ENCODE measurements at regions not wholly inside any gene's neighbourhood (a gene's known extent, or its start where the extent isn't known, plus 50 kb on each side); places are given as distances from the start of the nearest gene placed in this dataset.

DNA sequence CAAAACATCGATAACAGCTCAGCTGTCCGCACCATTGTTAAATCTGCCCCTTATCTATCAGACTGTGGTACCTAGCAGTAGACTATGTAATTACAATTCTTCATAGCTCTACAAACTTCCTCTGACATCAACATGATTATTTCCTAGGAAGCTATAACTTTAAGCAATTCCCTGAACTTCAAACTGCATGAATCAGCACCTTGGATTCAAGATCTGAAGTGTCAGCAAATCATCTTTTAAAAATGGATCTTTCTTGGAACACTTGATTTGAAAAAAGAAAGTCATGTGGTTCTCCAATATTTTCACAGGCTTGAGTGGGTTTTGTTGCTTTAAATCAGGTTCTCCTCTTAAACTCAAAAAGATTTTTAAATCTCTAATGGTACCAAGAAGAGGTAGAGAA is 680.7 kb upstream of the LMCD1 start:
- H3K36me3 ChIP-seq (ENCODE audit: insufficient read depth, low read length), result no peaks in the 10 kb centered on the region
- peaks cover 13% of the 10 kb centered on the region for H3K36me3 Mint-ChIP-seq (ENCODE audit: low read depth)
- no peaks in the 10 kb centered on the region for H3K4me1 Mint-ChIP-seq (ENCODE audit: low read depth)
- no peak overlapping the region for H3K4me3 Mint-ChIP-seq
- TF ChIP-seq, protein P1, sequence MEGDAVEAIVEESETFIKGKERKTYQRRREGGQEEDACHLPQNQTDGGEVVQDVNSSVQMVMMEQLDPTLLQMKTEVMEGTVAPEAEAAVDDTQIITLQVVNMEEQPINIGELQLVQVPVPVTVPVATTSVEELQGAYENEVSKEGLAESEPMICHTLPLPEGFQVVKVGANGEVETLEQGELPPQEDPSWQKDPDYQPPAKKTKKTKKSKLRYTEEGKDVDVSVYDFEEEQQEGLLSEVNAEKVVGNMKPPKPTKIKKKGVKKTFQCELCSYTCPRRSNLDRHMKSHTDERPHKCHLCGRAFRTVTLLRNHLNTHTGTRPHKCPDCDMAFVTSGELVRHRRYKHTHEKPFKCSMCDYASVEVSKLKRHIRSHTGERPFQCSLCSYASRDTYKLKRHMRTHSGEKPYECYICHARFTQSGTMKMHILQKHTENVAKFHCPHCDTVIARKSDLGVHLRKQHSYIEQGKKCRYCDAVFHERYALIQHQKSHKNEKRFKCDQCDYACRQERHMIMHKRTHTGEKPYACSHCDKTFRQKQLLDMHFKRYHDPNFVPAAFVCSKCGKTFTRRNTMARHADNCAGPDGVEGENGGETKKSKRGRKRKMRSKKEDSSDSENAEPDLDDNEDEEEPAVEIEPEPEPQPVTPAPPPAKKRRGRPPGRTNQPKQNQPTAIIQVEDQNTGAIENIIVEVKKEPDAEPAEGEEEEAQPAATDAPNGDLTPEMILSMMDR (IDR thresholded peaks at IDR 0.05), result no peak
- no peak overlapping the region for H3K4me3 ChIP-seq (ENCODE audit: low read length)
- no peak for DNase-seq
- peaks cover 22% of the 10 kb centered on the region for H3K9me3 Mint-ChIP-seq
- no peak for ATAC-seq (ENCODE audit: poor library complexity)
- CTCF ChIA-PET, result no interaction called here
- H3K27me3 ChIP-seq (ENCODE audit: control insufficient read depth in 1 of 2, insufficient read depth in 2 of 2, low read length in 2 of 2), result no peaks in the 10 kb centered on the region
- POLR2A ChIA-PET, result no interaction called here
- H3K4me1 ChIP-seq (ENCODE audit: insufficient read depth, low read length), result no peaks in the 10 kb centered on the region
- H3K27ac Mint-ChIP-seq, result no peak overlapping the region
- intact Hi-C loops (cut with DNase I, micrococcal nuclease), result no loop called here
- H3K27ac ChIP-seq (ENCODE audit: low read depth in 1 of 2, low read length in 2 of 2), result no peak overlapping the region
- H3K9me3 ChIP-seq (ENCODE audit: control insufficient read depth in 1 of 2, insufficient read depth in 1 of 2, low read length in 2 of 2), result peaks cover 17 to 18% of the 10 kb centered on the region in 2 experiments
- no peaks in the 10 kb centered on the region for H3K27me3 Mint-ChIP-seq

DNA sequence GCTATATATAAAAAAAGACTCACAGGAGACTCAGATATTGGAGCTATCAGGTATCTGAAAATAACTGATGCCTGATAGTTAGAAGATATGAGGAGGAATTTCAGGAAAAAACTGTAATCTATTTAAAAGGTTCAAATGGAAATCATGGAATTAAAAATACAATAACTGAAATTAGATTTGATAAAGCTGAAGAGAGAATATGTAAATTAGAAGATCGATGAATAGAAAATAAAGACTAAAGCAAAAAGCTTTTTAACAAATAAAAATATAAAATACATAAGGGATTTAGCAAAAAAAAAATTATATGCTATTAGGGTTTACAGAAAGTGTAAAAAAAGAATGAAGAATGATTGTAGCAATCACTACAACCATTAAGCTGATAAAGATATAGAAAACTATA is 679.8 kb upstream of the LMCD1 start:
- Histone ChIP-seq H3K27ac (ENCODE audit: low read depth in 1 of 2, low read length in 2 of 2) (no peak overlapping the region), H3K4me3 (ENCODE audit: low read length) (no peak overlapping the region), H3K9me3 (ENCODE audit: control insufficient read depth in 1 of 2, insufficient read depth in 1 of 2, low read length in 2 of 2) (peaks cover 18 to 20% of the 10 kb centered on the region in 2 experiments), H3K36me3 (ENCODE audit: insufficient read depth, low read length) (no peaks in the 10 kb centered on the region), H3K27me3 (ENCODE audit: control insufficient read depth in 1 of 2, insufficient read depth in 2 of 2, low read length in 2 of 2) (no peaks in the 10 kb centered on the region), H3K4me1 (ENCODE audit: insufficient read depth, low read length) (no peaks in the 10 kb centered on the region)
- Mint-ChIP-seq H3K9me3 (peaks cover 27% of the 10 kb centered on the region), H3K4me3 (no peak overlapping the region), H3K27ac (no peak overlapping the region), H3K4me1 (ENCODE audit: low read depth) (no peaks in the 10 kb centered on the region), H3K36me3 (ENCODE audit: low read depth) (peaks cover 13% of the 10 kb centered on the region), H3K27me3 (no peaks in the 10 kb centered on the region)
- no peak for ATAC-seq (ENCODE audit: poor library complexity)
- POLR2A ChIA-PET, result no interaction called here
- TF ChIP-seq, protein P1 (IDR thresholded peaks at IDR 0.05), result no peak
- CTCF ChIA-PET, result no interaction called here
- DNase-seq, result no peak
- intact Hi-C loops (cut with DNase I, micrococcal nuclease), result no loop called here

DNA sequence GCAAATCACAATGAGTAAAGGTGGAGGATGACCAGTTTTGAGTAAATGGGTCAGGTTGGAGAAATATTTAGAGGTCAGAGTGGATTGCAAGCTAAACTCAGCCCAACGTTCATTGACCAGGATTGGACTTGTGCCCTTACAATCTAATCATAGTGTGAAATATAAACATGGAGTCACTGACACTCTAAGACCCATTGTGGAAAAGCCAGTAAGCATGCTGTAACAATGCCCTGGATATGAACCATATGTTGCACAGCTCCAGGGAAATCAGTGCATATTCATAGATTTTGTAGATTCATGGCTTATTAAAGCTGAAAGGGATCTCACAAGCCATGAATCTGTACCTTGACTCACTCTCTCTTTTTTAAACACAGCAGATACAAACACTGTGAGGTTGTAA is 660.2 kb upstream of the LMCD1 start:
- H3K27ac ChIP-seq (ENCODE audit: low read depth in 1 of 2, low read length in 2 of 2), result no peak overlapping the region
- ChIA-PET POLR2A (no interaction called here), CTCF (no interaction called here)
- H3K4me1 ChIP-seq (ENCODE audit: insufficient read depth, low read length), result no peaks in the 10 kb centered on the region
- Mint-ChIP-seq H3K27me3 (no peaks in the 10 kb centered on the region), H3K27ac (no peak overlapping the region), H3K9me3 (no peaks in the 10 kb centered on the region), H3K4me3 (no peak overlapping the region), H3K36me3 (ENCODE audit: low read depth) (no peaks in the 10 kb centered on the region), H3K4me1 (ENCODE audit: low read depth) (no peaks in the 10 kb centered on the region)
- H3K4me3 ChIP-seq (ENCODE audit: low read length), result no peak overlapping the region
- intact Hi-C loops (cut with DNase I, micrococcal nuclease), result no loop called here
- no peaks in the 10 kb centered on the region for H3K27me3 ChIP-seq (ENCODE audit: control insufficient read depth in 1 of 2, insufficient read depth in 2 of 2, low read length in 2 of 2)
- TF ChIP-seq, protein P1 (IDR thresholded peaks at IDR 0.05), result no peak
- H3K36me3 ChIP-seq (ENCODE audit: insufficient read depth, low read length), result no peaks in the 10 kb centered on the region
- no peaks in the 10 kb centered on the region for H3K9me3 ChIP-seq (ENCODE audit: control insufficient read depth in 1 of 2, insufficient read depth in 1 of 2, low read length in 2 of 2)
- no peak for DNase-seq
- ATAC-seq (ENCODE audit: poor library complexity), result no peak

All from CD4-positive, alpha-beta T cell (primary cell).